AG04449 (cell line): ENCODE measurements at regions not wholly inside any gene's neighbourhood (a gene's known extent, or its start where the extent isn't known, plus 50 kb on each side); places are given as distances from the start of the nearest gene placed in this dataset.
A peak's percentile ranks its signal among the peaks of the same experiment; 100 is the strongest.
"Not testable (repeated sequence)": the region's sequence is repeated elsewhere in the genome, so short reads cannot be mapped to it uniquely, and the experiment has no call there.

Source experiments
- CTCF ChIA-PET: fragments of 350-600 bp; formaldehyde crosslinking; extraction: SDS; loops from one replicate; lab custom pipeline; 2021; ENCODE audit warnings: antibody characterized with exemption; lab: Yijun Ruan, JAX
- POLR2A ChIA-PET: fragments of 400-600, 350-600 bp; formaldehyde crosslinking; extraction: SDS; loops from one replicate; lab custom pipeline; 2020; ENCODE audit warnings: antibody characterized with exemption, inconsistent platforms; lab: Yijun Ruan, JAX
- DNase-seq: peaks from one replicate; pipeline ENCODE4 v3.0.0-alpha.2; 2010; ENCODE audit warnings: low read depth, low spot score
- H3K4me3 ChIP-seq: 2 replicates; pipeline ENCODE4 v1.5.1; 2011; ENCODE audit warnings: low read depth, mild to moderate bottlenecking, control low read depth, low read length
- CTCF ChIP-seq: IDR thresholded peaks from one replicate; pipeline ENCODE4 v1.5.1; 2011; ENCODE audit warnings: mild to moderate bottlenecking, moderate library complexity, low read length, control low read depth, inconsistent platforms; ENCODE audit not compliant: insufficient read depth; ENCODE audit errors: missing control alignments

DNA sequence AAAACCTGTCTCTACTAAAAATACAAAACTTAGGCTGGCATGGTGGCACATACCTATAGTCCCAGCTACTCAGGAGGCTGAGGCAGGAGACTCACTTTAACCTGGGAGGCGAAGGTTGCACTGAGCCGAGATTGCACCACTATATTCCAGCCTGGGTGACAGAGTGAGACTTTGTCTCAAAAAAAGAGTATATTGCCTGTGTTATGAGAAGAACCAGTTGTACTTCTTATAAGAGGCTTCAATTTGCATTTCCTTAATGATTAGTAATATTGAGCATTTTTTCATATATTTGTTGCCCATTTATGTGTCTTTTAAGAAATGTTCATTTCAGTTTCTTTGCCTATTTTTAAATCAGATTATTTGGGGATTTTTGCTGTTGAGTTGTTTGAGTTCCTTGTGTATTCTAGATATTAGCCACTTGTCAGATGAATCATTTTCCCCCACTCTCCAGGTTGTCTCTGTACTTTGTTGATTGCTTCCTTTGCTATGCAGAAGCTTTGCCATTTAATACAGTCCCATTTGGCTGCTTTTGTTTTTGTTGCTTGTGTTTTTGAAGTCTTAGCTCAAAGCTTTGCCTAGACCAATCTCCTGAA is 75.8 kb upstream of the LRPPRC start:
- no peak for TF ChIP-seq CTCF
- CTCF ChIA-PET, result interaction anchor here (2.1 to 5.6 kb wide), 3 partner anchors 16 to 28 kb away, joined by 8 to 36 read pairs (median 15); no protein-coding TSS in a partner anchor
- POLR2A ChIA-PET, result no interaction called here
- no peak for DNase-seq
- no peak overlapping the region for H3K4me3 ChIP-seq

- H3K4me3 ChIP-seq, DNase-seq, POLR2A ChIA-PET: not testable (repeated sequence)
- CTCF ChIA-PET, result interaction anchor here (1.0 to 5.6 kb wide), 4 partner anchors 14 to 30 kb away, joined by 4 to 36 read pairs (median 12); no protein-coding TSS in a partner anchor
These were observed 77.9 kb upstream of the LRPPRC start for GRCh38 chr2:44073667-44074066.

DNA sequence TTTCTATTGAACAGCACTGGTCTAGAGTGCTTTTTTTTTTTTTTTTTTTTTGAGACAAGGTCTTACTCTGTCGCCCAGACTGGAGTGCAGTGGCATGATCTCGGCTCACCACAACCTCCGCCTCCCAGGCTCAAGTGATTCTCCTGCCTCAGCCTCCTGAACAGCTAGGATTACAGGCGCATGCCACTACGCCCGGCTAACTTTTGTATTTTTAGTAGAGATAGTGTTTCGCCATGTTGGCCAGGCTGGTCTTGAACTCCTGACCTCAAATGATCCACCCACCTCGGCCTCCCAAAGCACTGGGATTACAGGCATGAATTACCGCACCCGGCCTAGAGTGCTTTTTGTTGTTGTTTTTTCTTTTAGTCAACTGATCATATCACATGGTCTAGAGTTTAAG is 79.0 kb upstream of the LRPPRC start:
- DNase-seq, POLR2A ChIA-PET, H3K4me3 ChIP-seq: not testable (repeated sequence)
- CTCF ChIA-PET, result interaction anchor here (5.4 kb wide), 1 partner anchor 14 kb away, joined by 41 read pairs; no protein-coding TSS in a partner anchor

DNA sequence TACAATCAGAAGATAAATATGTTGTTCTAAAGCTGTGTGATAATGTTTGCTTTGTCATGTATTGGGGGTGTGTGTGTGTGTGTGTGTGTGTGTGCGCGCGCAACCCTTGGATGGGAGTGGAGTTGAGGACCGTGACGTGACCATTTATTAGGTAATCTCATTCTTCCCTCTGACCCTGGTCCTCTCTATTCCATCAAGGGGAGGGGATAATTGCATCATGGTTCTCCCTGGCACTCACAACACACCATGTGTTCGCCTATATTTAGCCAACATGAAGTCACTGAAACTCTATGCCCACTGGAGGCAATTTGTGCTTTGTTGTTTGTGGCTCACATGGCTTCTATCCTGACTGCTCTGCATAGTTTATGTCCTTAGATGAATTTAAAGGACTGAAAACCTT is 79.8 kb upstream of the LRPPRC start:
- TF ChIP-seq CTCF, result no peak
- DNase-seq, result peak; percentile 26
- ChIA-PET POLR2A (no interaction called here), CTCF (interaction anchor here (5.4 kb wide), 1 partner anchor 13 kb away, joined by 41 read pairs; no protein-coding TSS in a partner anchor)
- H3K4me3 ChIP-seq, result no peak overlapping the region

GRCh38 chr2:44077942-44078511 is 82.2 kb upstream of the LRPPRC start:
- CTCF ChIA-PET, result interaction anchor here (1.6 to 5.4 kb wide), 3 partner anchors 10 to 34 kb away, joined by 5 to 41 read pairs (median 6); no protein-coding TSS in a partner anchor
- no peak for TF ChIP-seq CTCF
- no peak for DNase-seq
- H3K4me3 ChIP-seq, result no peak overlapping the region
- POLR2A ChIA-PET, result no interaction called here

DNA sequence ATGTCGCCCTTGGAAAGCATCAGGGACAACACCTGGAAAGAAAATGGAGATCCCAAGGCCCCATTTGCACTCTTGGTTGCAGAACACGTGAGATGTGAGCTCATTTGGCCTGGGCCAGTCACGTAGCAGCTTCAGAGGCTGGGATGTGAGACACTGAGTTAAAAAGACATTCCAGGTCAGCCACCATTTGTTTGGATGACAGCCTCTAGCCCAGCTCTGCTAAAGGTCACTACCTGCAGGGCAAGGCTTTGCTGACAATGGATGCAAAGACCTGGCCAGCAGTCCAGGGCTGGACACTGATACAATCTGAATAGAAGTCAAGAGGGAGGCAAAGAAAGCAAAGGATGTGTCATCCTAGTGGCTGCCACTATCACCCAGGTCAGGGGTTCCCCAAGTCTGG is 83.9 kb upstream of the LRPPRC start:
- no peak for TF ChIP-seq CTCF
- POLR2A ChIA-PET, result no interaction called here
- H3K4me3 ChIP-seq, result no peak overlapping the region
- CTCF ChIA-PET, result interaction anchor here (1.1 to 5.4 kb wide), 3 partner anchors 9 to 166 kb away, joined by 3 to 41 read pairs (median 4); no protein-coding TSS in a partner anchor
- no peak for DNase-seq

DNA sequence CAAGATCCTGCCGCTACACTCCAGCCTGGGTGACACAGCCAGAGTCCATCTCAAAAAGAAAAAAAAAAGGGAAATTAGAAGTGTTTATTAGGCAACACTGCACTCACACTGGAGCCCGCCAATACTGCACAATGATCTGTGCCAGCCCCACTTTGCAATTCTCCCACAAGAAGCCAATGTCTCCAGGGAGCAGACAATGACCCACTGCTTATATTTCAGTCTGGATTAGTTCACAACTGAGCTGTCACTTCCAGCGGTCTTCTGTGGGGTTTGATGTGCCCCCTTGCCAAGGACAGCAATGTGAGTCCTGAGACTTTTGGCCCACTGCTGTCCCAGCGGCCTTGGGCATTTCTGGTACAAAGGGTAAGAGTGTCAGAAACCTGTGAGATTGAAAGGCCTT is 85.6 kb upstream of the PPM1B start:
- POLR2A ChIA-PET, result no interaction called here
- DNase-seq, result no peak
- no peak for TF ChIP-seq CTCF

More for the DNA sequence above, 85.6 kb upstream of the PPM1B start:
- H3K4me3 ChIP-seq, result no peak overlapping the region
- CTCF ChIA-PET, result interaction anchor here (1.1 kb wide), 1 partner anchor 20 kb away, joined by 3 read pairs; no protein-coding TSS in a partner anchor
